WI38 (cell line): ENCODE measurements at regions not wholly inside any gene's neighbourhood (a gene's known extent, or its start where the extent isn't known, plus 50 kb on each side); places are given as distances from the start of the nearest gene placed in this dataset.
"Not testable (repeated sequence)": the region's sequence is repeated elsewhere in the genome, so short reads cannot be mapped to it uniquely, and the experiment has no call there.

ENCODE experiments used
- H3K4me3 ChIP-seq: 2 replicates; pipeline ENCODE4 v1.5.1; 2011; ENCODE audit warnings: low read depth, mild to moderate bottlenecking, control low read depth, low read length

GRCh38 chr1:120995025-120995424, 105.5 kb downstream of the PPIAL4A start:
- not testable (repeated sequence) for H3K4me3 ChIP-seq

- not testable (repeated sequence) for H3K4me3 ChIP-seq
These were observed 111.6 kb downstream of the PPIAL4A start for GRCh38 chr1:121001090-121001726.

GRCh38 chr1:121003230-121003629, 113.7 kb downstream of the PPIAL4A start:
- not testable (repeated sequence) for H3K4me3 ChIP-seq

GRCh38 chr1:121006826-121007225, 117.3 kb downstream of the PPIAL4A start:
- H3K4me3 ChIP-seq, result not testable (repeated sequence)

- not testable (repeated sequence) for H3K4me3 ChIP-seq
These were observed 118.2 kb downstream of the PPIAL4A start for GRCh38 chr1:121007755-121008154.

- not testable (repeated sequence) for H3K4me3 ChIP-seq
These were observed 119.1 kb downstream of the PPIAL4A start for GRCh38 chr1:121008512-121009215.

GRCh38 chr1:121009216-121010057, 119.9 kb downstream of the PPIAL4A start:
- not testable (repeated sequence) for H3K4me3 ChIP-seq

GRCh38 chr1:121010141-121010540, 120.6 kb downstream of the PPIAL4A start:
- not testable (repeated sequence) for H3K4me3 ChIP-seq

GRCh38 chr1:121013181-121013580, 123.6 kb downstream of the PPIAL4A start:
- not testable (repeated sequence) for H3K4me3 ChIP-seq

GRCh38 chr1:121016182-121017028, 126.8 kb downstream of the PPIAL4A start:
- not testable (repeated sequence) for H3K4me3 ChIP-seq

GRCh38 chr1:121019715-121020349, 130.3 kb downstream of the PPIAL4A start:
- H3K4me3 ChIP-seq, result not testable (repeated sequence)

- H3K4me3 ChIP-seq, result peak overlapping the region; percentile 46
These were observed 131.0 kb downstream of the PPIAL4A start for GRCh38 chr1:121020350-121021236.

- H3K4me3 ChIP-seq, result not testable (repeated sequence)
These were observed 132.1 kb downstream of the PPIAL4A start for GRCh38 chr1:121021716-121022115.

- H3K4me3 ChIP-seq, result not testable (repeated sequence)
These were observed 143.4 kb downstream of the PPIAL4A start for GRCh38 chr1:121032878-121033494.

- not testable (repeated sequence) for H3K4me3 ChIP-seq
These were observed 147.2 kb downstream of the PPIAL4A start for GRCh38 chr1:121036792-121037191.

- not testable (repeated sequence) for H3K4me3 ChIP-seq
These were observed 143.2 kb downstream of the FAM72B start for GRCh38 chr1:121040974-121041373.

- H3K4me3 ChIP-seq, result not testable (repeated sequence)
These were observed 142.6 kb downstream of the FAM72B start for GRCh38 chr1:121041497-121041896.

- not testable (repeated sequence) for H3K4me3 ChIP-seq
These were observed 141.3 kb downstream of the FAM72B start for GRCh38 chr1:121042882-121043281.
